Peyer's patch (tissue), 4 donors: ENCODE measurements at regions not wholly inside any gene's neighbourhood (a gene's known extent, or its start where the extent isn't known, plus 50 kb on each side); places are given as distances from the start of the nearest gene placed in this dataset.
"Not testable (repeated sequence)": the region's sequence is repeated elsewhere in the genome, so short reads cannot be mapped to it uniquely, and the experiment has no call there.

Experiments used
- DNase-seq, 3 donors: peaks; one replicate each; pipeline ENCODE4 v3.0.0-alpha.2; 2017 to 2019
- H3K27ac ChIP-seq, 4 donors: fragments of 200-600 bp; sonication (generic); one replicate each; pipeline ENCODE4 v1.5.1; 2016 to 2019
- H3K27me3 ChIP-seq, 2 donors: fragments of 200-600 bp; sonication (generic); one replicate each; pipeline ENCODE4 v1.5.1; 2019
- H3K36me3 ChIP-seq, 3 donors: fragments of 200-600 bp; sonication (generic); one replicate each; pipeline ENCODE4 v1.5.1; 2016 to 2019
- H3K4me1 ChIP-seq, 4 donors: fragments of 200-600 bp; sonication (generic); one replicate each; pipeline ENCODE4 v1.5.1; 2016 to 2019
- H3K4me3 ChIP-seq, 4 donors: fragments of 200-600 bp; sonication (generic); 1 replicate in 3 of 4; 2 replicates in 1 of 4; pipeline ENCODE4 v1.5.1; 2016 to 2019; ENCODE audit warnings: mild to moderate bottlenecking in 1 of 4
- H3K9me3 ChIP-seq, 4 donors: fragments of 200-600 bp; sonication (generic); one replicate each; pipeline ENCODE4 v1.5.1; 2016 to 2019; ENCODE audit warnings: mild to moderate bottlenecking in 1 of 4
- CTCF ChIP-seq, 6 experiments: fragments of 450-650 bp in 4 of 6; fragments of 200-600 bp in 2 of 6; sonication (generic) in 1 of 6; IDR thresholded peaks; one replicate each; pipeline ENCODE4 v1.5.1; 2017 to 2019; ENCODE audit warnings: antibody characterized with exemption in 6 of 6, mild to moderate bottlenecking in 3 of 6, moderate library complexity in 1 of 6
- POLR2A ChIP-seq, 2 donors: fragments of 450-650 bp; IDR thresholded peaks; one replicate each; pipeline ENCODE4 v1.5.1; 2017; ENCODE audit warnings: antibody characterized with exemption in 2 of 2, mild to moderate bottlenecking in 2 of 2, moderate library complexity in 2 of 2

GRCh38 chr16:52920331-52920730 lies 132.4 kb downstream of the CHD9NB start:
- Histone ChIP-seq H3K27ac (no peak overlapping the region), H3K36me3 (no peaks in the 10 kb centered on the region), H3K4me1 (no peaks in the 10 kb centered on the region), H3K27me3 (no peaks in the 10 kb centered on the region), H3K4me3 (no peak overlapping the region), H3K9me3 (no peaks in the 10 kb centered on the region)
- TF ChIP-seq CTCF (IDR thresholded peaks at IDR 0.05) = no peak
- no peak for TF ChIP-seq POLR2A (IDR thresholded peaks at IDR 0.05)
- no peak for DNase-seq

- no peak overlapping the region for H3K27ac ChIP-seq
- H3K36me3 ChIP-seq = no peaks in the 10 kb centered on the region
- no peaks in the 10 kb centered on the region for H3K4me1 ChIP-seq
- H3K9me3 ChIP-seq = no peaks in the 10 kb centered on the region
- TF ChIP-seq POLR2A (IDR thresholded peaks at IDR 0.05) (no peak), CTCF (IDR thresholded peaks at IDR 0.05) (no peak)
- H3K27me3 ChIP-seq = no peaks in the 10 kb centered on the region
- H3K4me3 ChIP-seq = no peak overlapping the region
- no peak for DNase-seq
Observed at GRCh38 chr16:52914428-52914827, 138.3 kb downstream of the CHD9NB start.

GRCh38 chr16:52912565-52913173 lies 140.0 kb downstream of the CHD9NB start:
- Histone ChIP-seq H3K4me3 (no peak overlapping the region), H3K27me3 (no peaks in the 10 kb centered on the region), H3K4me1 (no peaks in the 10 kb centered on the region), H3K36me3 (no peaks in the 10 kb centered on the region), H3K27ac (no peak overlapping the region), H3K9me3 (no peaks in the 10 kb centered on the region)
- TF ChIP-seq CTCF (IDR thresholded peaks at IDR 0.05) (peak in 5 of 6 experiments; percentile 10 to 84 (median 77)), POLR2A (IDR thresholded peaks at IDR 0.05) (no peak)
- DNase-seq = peak in 2 of 3 donors; percentile 71 to 86

GRCh38 chr16:52908057-52908456 lies 144.6 kb downstream of the CHD9NB start:
- not testable (repeated sequence) for H3K4me3 ChIP-seq, H3K9me3 ChIP-seq, H3K4me1 ChIP-seq, H3K27me3 ChIP-seq, DNase-seq, H3K36me3 ChIP-seq, H3K27ac ChIP-seq

- no peaks in the 10 kb centered on the region for H3K36me3 ChIP-seq
- no peaks in the 10 kb centered on the region for H3K9me3 ChIP-seq
- no peaks in the 10 kb centered on the region for H3K27me3 ChIP-seq
- H3K4me3 ChIP-seq = no peak overlapping the region
- no peak for TF ChIP-seq POLR2A (IDR thresholded peaks at IDR 0.05)
- no peak overlapping the region for H3K27ac ChIP-seq
- H3K4me1 ChIP-seq = no peaks in the 10 kb centered on the region
- DNase-seq = no peak
Observed at GRCh38 chr16:52906281-52906680, 146.4 kb downstream of the CHD9NB start.

- no peak for TF ChIP-seq POLR2A (IDR thresholded peaks at IDR 0.05)
- no peak for TF ChIP-seq CTCF (IDR thresholded peaks at IDR 0.05)
- DNase-seq = no peak
- H3K4me3 ChIP-seq = no peak overlapping the region
- no peak overlapping the region for H3K27ac ChIP-seq
- no peaks in the 10 kb centered on the region for H3K9me3 ChIP-seq
- H3K4me1 ChIP-seq = no peaks in the 10 kb centered on the region
- H3K27me3 ChIP-seq = no peaks in the 10 kb centered on the region
- H3K36me3 ChIP-seq = no peaks in the 10 kb centered on the region
Observed at GRCh38 chr16:52896478-52897164, 156.1 kb downstream of the CHD9NB start.
